BLaER1 (cell line): ENCODE measurements at regions not wholly inside any gene's neighbourhood (a gene's known extent, or its start where the extent isn't known, plus 50 kb on each side); places are given as distances from the start of the nearest gene placed in this dataset.
"Not testable (repeated sequence)": the region's sequence is repeated elsewhere in the genome, so short reads cannot be mapped to it uniquely, and the experiment has no call there.

Experiments
- H3K27ac ChIP-seq: shearing (Covaris generic); formaldehyde crosslinking; 2 replicates; pipeline ENCODE4 v1.8.1; 2022
- H3K27me3 ChIP-seq: shearing (Covaris generic); formaldehyde crosslinking; 2 replicates; pipeline ENCODE4 v1.8.1; 2022
- H3K36me3 ChIP-seq: shearing (Covaris generic); formaldehyde crosslinking; 2 replicates; pipeline ENCODE4 v1.8.1; 2022
- H3K4me1 ChIP-seq: shearing (Covaris generic); formaldehyde crosslinking; 2 replicates; pipeline ENCODE4 v1.8.1; 2022
- H3K4me2 ChIP-seq: shearing (Covaris generic); formaldehyde crosslinking; 2 replicates; pipeline ENCODE4 v1.8.1; 2022
- H3K4me3 ChIP-seq: shearing (Covaris generic); formaldehyde crosslinking; 2 replicates; pipeline ENCODE4 v1.8.1; 2022
- H3K9ac ChIP-seq: shearing (Covaris generic); formaldehyde crosslinking; 2 replicates; pipeline ENCODE4 v1.8.1; 2022
- H3K9me3 ChIP-seq: shearing (Covaris generic); formaldehyde crosslinking; 2 replicates; pipeline ENCODE4 v1.8.1; 2022
- H4K20me1 ChIP-seq: shearing (Covaris generic); formaldehyde crosslinking; 2 replicates; pipeline ENCODE4 v1.8.1; 2022
- Cebpa-rat ChIP-seq: shearing (Covaris generic); IDR thresholded peaks from 2 replicates; pipeline ENCODE4 v1.8.1; 2022

- peaks cover 38% of the 10 kb centered on the region for H3K4me1 ChIP-seq
- no peak overlapping the region for H3K27ac ChIP-seq
- H3K27me3 ChIP-seq, result no peaks in the 10 kb centered on the region; the same call in 1 of the 2 replicates
- no peaks in the 10 kb centered on the region for H3K36me3 ChIP-seq
- H3K9ac ChIP-seq, result no peak overlapping the region
- H3K4me2 ChIP-seq, result no peak overlapping the region
- no peak for TF ChIP-seq Cebpa-rat
- no peaks in the 10 kb centered on the region for H4K20me1 ChIP-seq
- no peaks in the 10 kb centered on the region for H3K9me3 ChIP-seq
- no peak overlapping the region for H3K4me3 ChIP-seq
Measured at GRCh38 chr11:119586181-119586580, 142.8 kb downstream of the NECTIN1 start.

- Histone ChIP-seq H3K36me3 (no peaks in the 10 kb centered on the region), H3K9me3 (peaks cover 6% of the 10 kb centered on the region), H3K4me2 (peak overlapping the region; percentile 98), H4K20me1 (no peaks in the 10 kb centered on the region), H3K27ac (peak overlapping the region; percentile 81), H3K27me3 (no peaks in the 10 kb centered on the region; the same call in 1 of the 2 replicates), H3K9ac (peak overlapping the region; percentile 80), H3K4me1 (peaks cover 33% of the 10 kb centered on the region), H3K4me3 (peak overlapping the region; percentile 66)
- TF ChIP-seq Cebpa-rat, result no peak
Measured at GRCh38 chr11:119585043-119585781, 143.8 kb downstream of the NECTIN1 start.

GRCh38 chr11:119584193-119585042 is 144.6 kb downstream of the NECTIN1 start:
- H4K20me1 ChIP-seq, result no peaks in the 10 kb centered on the region
- peak overlapping the region; percentile 80 for H3K9ac ChIP-seq
- H3K27ac ChIP-seq, result peak overlapping the region; percentile 81
- no peaks in the 10 kb centered on the region for H3K36me3 ChIP-seq
- peaks cover 33% of the 10 kb centered on the region for H3K4me1 ChIP-seq
- H3K4me3 ChIP-seq, result peak overlapping the region; percentile 66
- H3K27me3 ChIP-seq, result no peaks in the 10 kb centered on the region; the same call in 1 of the 2 replicates
- peak overlapping the region; percentile 98 for H3K4me2 ChIP-seq
- no peak for TF ChIP-seq Cebpa-rat
- peaks cover 9% of the 10 kb centered on the region for H3K9me3 ChIP-seq

- Histone ChIP-seq H3K9me3 (peaks cover 9% of the 10 kb centered on the region), H3K4me3 (no peak overlapping the region), H3K36me3 (no peaks in the 10 kb centered on the region), H3K9ac (no peak overlapping the region), H3K4me2 (peak overlapping the region; percentile 98), H4K20me1 (no peaks in the 10 kb centered on the region), H3K27ac (no peak overlapping the region; the same call in 1 of the 2 replicates), H3K27me3 (no peaks in the 10 kb centered on the region; the same call in 1 of the 2 replicates), H3K4me1 (peaks cover 36% of the 10 kb centered on the region)
- no peak for TF ChIP-seq Cebpa-rat
Measured at GRCh38 chr11:119583585-119583984, 145.4 kb downstream of the NECTIN1 start.

GRCh38 chr11:119581396-119581795 is 147.6 kb downstream of the NECTIN1 start:
- H3K9me3 ChIP-seq, H4K20me1 ChIP-seq, H3K9ac ChIP-seq, H3K27me3 ChIP-seq, H3K4me2 ChIP-seq, H3K4me3 ChIP-seq, H3K36me3 ChIP-seq, H3K27ac ChIP-seq: not testable (repeated sequence)
- H3K4me1 ChIP-seq, result peaks cover 41% of the 10 kb centered on the region

GRCh38 chr11:119580751-119581150 is 148.2 kb downstream of the NECTIN1 start:
- Histone ChIP-seq H3K9ac (no peak overlapping the region), H3K4me2 (no peak overlapping the region), H3K4me1 (peaks cover 41% of the 10 kb centered on the region), H3K27ac (no peak overlapping the region), H3K9me3 (peaks cover 9% of the 10 kb centered on the region), H4K20me1 (no peaks in the 10 kb centered on the region), H3K36me3 (no peaks in the 10 kb centered on the region), H3K27me3 (no peaks in the 10 kb centered on the region; the same call in 1 of the 2 replicates), H3K4me3 (no peak overlapping the region)
- no peak for TF ChIP-seq Cebpa-rat

- Histone ChIP-seq H3K36me3 (no peaks in the 10 kb centered on the region), H3K4me1 (peaks cover 41% of the 10 kb centered on the region), H3K9me3 (peaks cover 9% of the 10 kb centered on the region), H3K4me2 (no peak overlapping the region), H3K27ac (no peak overlapping the region), H3K4me3 (no peak overlapping the region), H4K20me1 (no peaks in the 10 kb centered on the region), H3K27me3 (no peaks in the 10 kb centered on the region; the same call in 1 of the 2 replicates), H3K9ac (no peak overlapping the region)
- TF ChIP-seq Cebpa-rat, result no peak
Measured at GRCh38 chr11:119580081-119580480, 148.9 kb downstream of the NECTIN1 start.

- peaks cover 41% of the 10 kb centered on the region for H3K4me1 ChIP-seq
- H3K9me3 ChIP-seq, result peaks cover 9% of the 10 kb centered on the region
- H3K27ac ChIP-seq, result no peak overlapping the region
- TF ChIP-seq Cebpa-rat, result peak; percentile 55; the same call in 1 of the 2 replicates
- no peak overlapping the region for H3K9ac ChIP-seq
- H3K4me3 ChIP-seq, result no peak overlapping the region
- H4K20me1 ChIP-seq, result no peaks in the 10 kb centered on the region
- H3K27me3 ChIP-seq, result no peaks in the 10 kb centered on the region
- H3K4me2 ChIP-seq, result 0 out of 2 replicates have a peak overlapping the region, but pooled peaks have one; percentile 18
- H3K36me3 ChIP-seq, result no peaks in the 10 kb centered on the region
Measured at GRCh38 chr11:119578521-119579191, 150.3 kb downstream of the NECTIN1 start.

- Histone ChIP-seq H3K4me1 (peaks cover 59% of the 10 kb centered on the region), H3K4me3 (no peak overlapping the region), H3K36me3 (no peaks in the 10 kb centered on the region), H3K27ac (peak overlapping the region; percentile 71), H3K9me3 (no peaks in the 10 kb centered on the region), H3K4me2 (peak overlapping the region; percentile 82), H3K27me3 (no peaks in the 10 kb centered on the region), H3K9ac (peak overlapping the region; percentile 40; the same call in 1 of the 2 replicates), H4K20me1 (no peaks in the 10 kb centered on the region)
- no peak for TF ChIP-seq Cebpa-rat
Measured at GRCh38 chr11:119573858-119574257, 150.9 kb upstream of the THY1 start.
